ENCODE measurements at regions not wholly inside any gene's neighbourhood (a gene's known extent, or its start where the extent isn't known, plus 50 kb on each side); places are given as distances from the start of the nearest gene placed in this dataset.

DNA sequence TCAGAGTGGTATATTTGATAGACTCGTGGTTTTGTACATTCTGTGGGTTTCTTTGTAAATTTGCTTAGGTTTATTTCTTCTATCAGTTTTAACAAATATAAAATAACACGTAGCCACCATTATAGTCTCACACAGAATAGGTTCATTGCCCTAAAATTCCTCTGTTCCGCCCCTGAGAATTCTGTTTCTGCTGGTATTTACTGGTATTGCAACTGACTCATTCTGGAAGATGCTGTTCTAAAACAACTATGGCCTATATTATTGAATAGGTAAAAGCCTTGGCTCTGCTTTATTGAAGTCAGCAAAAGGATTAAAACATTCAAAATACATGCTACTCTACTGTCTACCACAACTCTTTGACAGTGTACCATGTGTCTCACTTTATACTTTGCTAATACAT is 119.1 kb upstream of the CHORDC1 start:
- no peaks in the 10 kb centered on the region for H3K4me1 ChIP-seq (ENCODE audit: control insufficient read depth, insufficient read depth, low read length)
- H3K4me3 ChIP-seq (ENCODE audit: low read length) = no peak overlapping the region
- no peaks in the 10 kb centered on the region for H3K27me3 ChIP-seq (ENCODE audit: control insufficient read depth, insufficient read depth, low read length)
- no peak overlapping the region for H3K27ac ChIP-seq (ENCODE audit: low read depth, low read length)
- H3K9ac ChIP-seq (ENCODE audit: low read length) = no peak overlapping the region
- no peaks in the 10 kb centered on the region for H3K36me3 ChIP-seq (ENCODE audit: control insufficient read depth, insufficient read depth, low read length)

- no peaks in the 10 kb centered on the region for H3K36me3 ChIP-seq (ENCODE audit: control insufficient read depth, insufficient read depth, low read length)
- no peak overlapping the region for H3K4me3 ChIP-seq (ENCODE audit: low read length)
- H3K4me1 ChIP-seq (ENCODE audit: control insufficient read depth, insufficient read depth, low read length) = no peaks in the 10 kb centered on the region
- H3K9ac ChIP-seq (ENCODE audit: low read length) = no peak overlapping the region
- H3K27ac ChIP-seq (ENCODE audit: low read depth, low read length) = no peak overlapping the region
- H3K27me3 ChIP-seq (ENCODE audit: control insufficient read depth, insufficient read depth, low read length) = no peaks in the 10 kb centered on the region
Observed at GRCh38 chr11:90332415-90332814, 109.6 kb upstream of the CHORDC1 start.

DNA sequence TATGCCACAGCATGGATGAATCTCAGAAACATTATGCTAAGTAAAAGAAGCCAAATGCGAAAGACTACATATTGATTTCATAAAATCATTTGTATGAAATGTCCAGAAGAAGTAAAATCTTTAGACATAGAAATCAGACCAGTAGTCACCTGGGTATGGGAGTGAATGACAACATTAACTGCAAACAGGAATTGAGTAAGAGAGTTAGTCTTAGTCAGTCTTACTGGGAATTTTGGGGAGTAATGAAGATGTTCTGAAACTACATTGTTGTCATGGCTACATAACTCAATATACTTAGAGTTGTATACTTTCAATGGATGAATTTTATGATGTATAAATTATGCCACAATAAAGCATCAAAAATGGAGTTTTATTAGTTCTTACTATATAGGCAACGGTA is 107.8 kb upstream of the CHORDC1 start:
- Histone ChIP-seq H3K27me3 (ENCODE audit: control insufficient read depth, insufficient read depth, low read length) (no peaks in the 10 kb centered on the region), H3K4me1 (ENCODE audit: control insufficient read depth, insufficient read depth, low read length) (no peaks in the 10 kb centered on the region), H3K27ac (ENCODE audit: low read depth, low read length) (no peak overlapping the region), H3K9ac (ENCODE audit: low read length) (no peak overlapping the region), H3K36me3 (ENCODE audit: control insufficient read depth, insufficient read depth, low read length) (no peaks in the 10 kb centered on the region), H3K4me3 (ENCODE audit: low read length) (no peak overlapping the region)

- Histone ChIP-seq H3K9ac (ENCODE audit: low read length) (no peak overlapping the region), H3K4me1 (ENCODE audit: control insufficient read depth, insufficient read depth, low read length) (no peaks in the 10 kb centered on the region), H3K27ac (ENCODE audit: low read depth, low read length) (no peak overlapping the region), H3K4me3 (ENCODE audit: low read length) (no peak overlapping the region), H3K27me3 (ENCODE audit: control insufficient read depth, insufficient read depth, low read length) (no peaks in the 10 kb centered on the region), H3K36me3 (ENCODE audit: control insufficient read depth, insufficient read depth, low read length) (no peaks in the 10 kb centered on the region)
Observed at GRCh38 chr11:90329043-90329442, 106.2 kb upstream of the CHORDC1 start.

- H3K27ac ChIP-seq (ENCODE audit: low read depth, low read length) = no peak overlapping the region
- H3K9ac ChIP-seq (ENCODE audit: low read length) = no peak overlapping the region
- no peaks in the 10 kb centered on the region for H3K4me1 ChIP-seq (ENCODE audit: control insufficient read depth, insufficient read depth, low read length)
- no peaks in the 10 kb centered on the region for H3K27me3 ChIP-seq (ENCODE audit: control insufficient read depth, insufficient read depth, low read length)
- H3K4me3 ChIP-seq (ENCODE audit: low read length) = no peak overlapping the region
- H3K36me3 ChIP-seq (ENCODE audit: control insufficient read depth, insufficient read depth, low read length) = no peaks in the 10 kb centered on the region
Observed at GRCh38 chr11:90326647-90327046, 103.8 kb upstream of the CHORDC1 start.

DNA sequence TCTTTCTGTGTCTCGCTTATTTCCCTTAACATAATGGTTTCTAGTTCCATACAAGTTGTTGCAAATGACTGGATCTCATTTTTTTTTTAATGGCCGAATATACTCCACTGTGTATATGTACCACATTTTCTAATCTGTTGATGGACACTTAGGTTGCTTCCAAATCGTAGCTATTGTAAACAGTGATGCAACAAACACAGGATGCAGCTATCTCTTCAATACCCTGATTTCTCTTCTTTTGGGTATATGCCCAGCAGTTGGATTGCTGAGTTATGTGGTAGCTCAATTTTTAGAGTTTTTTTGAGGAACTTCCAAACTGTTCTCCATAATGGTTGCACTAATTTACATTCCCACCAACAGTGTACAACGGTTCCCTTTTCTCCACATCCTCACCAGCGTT is 100.4 kb upstream of the CHORDC1 start:
- no peak overlapping the region for H3K9ac ChIP-seq (ENCODE audit: low read length)
- H3K4me1 ChIP-seq (ENCODE audit: control insufficient read depth, insufficient read depth, low read length) = no peaks in the 10 kb centered on the region
- H3K27ac ChIP-seq (ENCODE audit: low read depth, low read length) = no peak overlapping the region

DNA sequence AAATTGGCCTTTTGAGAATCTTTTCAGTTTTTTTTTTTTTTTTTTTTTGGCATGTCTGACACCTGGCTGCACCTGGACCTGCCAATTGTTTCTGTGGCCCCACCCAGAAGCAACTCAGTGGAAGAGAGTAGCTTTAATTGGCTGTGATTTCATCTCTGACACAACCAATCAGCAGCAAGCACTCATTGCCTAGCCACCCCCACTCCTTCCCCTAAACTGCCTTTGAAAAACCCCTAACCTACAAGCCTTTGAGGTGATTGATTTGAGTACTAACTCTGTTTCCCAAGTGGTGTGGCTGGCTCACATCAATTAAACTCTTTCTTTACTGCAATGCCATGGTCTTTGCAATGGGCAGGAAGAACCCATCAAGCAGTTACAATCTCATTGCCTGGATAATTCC is 98.2 kb upstream of the CHORDC1 start:
- Histone ChIP-seq H3K27ac (ENCODE audit: low read depth, low read length) (no peak overlapping the region), H3K27me3 (ENCODE audit: control insufficient read depth, insufficient read depth, low read length) (no peaks in the 10 kb centered on the region), H3K4me1 (ENCODE audit: control insufficient read depth, insufficient read depth, low read length) (no peaks in the 10 kb centered on the region), H3K36me3 (ENCODE audit: control insufficient read depth, insufficient read depth, low read length) (no peaks in the 10 kb centered on the region), H3K4me3 (ENCODE audit: low read length) (no peak overlapping the region), H3K9ac (ENCODE audit: low read length) (no peak overlapping the region)

More for the DNA sequence above, 100.4 kb upstream of the CHORDC1 start:
- no peak overlapping the region for H3K4me3 ChIP-seq (ENCODE audit: low read length)
- no peaks in the 10 kb centered on the region for H3K27me3 ChIP-seq (ENCODE audit: control insufficient read depth, insufficient read depth, low read length)
- no peaks in the 10 kb centered on the region for H3K36me3 ChIP-seq (ENCODE audit: control insufficient read depth, insufficient read depth, low read length)

GRCh38 chr11:90318651-90319050 is 95.8 kb upstream of the CHORDC1 start:
- H3K36me3 ChIP-seq (ENCODE audit: control insufficient read depth, insufficient read depth, low read length) = no peaks in the 10 kb centered on the region

GRCh38 chr11:90310210-90310609 is 87.4 kb upstream of the CHORDC1 start:
- Histone ChIP-seq H3K4me3 (ENCODE audit: low read length) (no peak overlapping the region), H3K9ac (ENCODE audit: low read length) (no peak overlapping the region), H3K27me3 (ENCODE audit: control insufficient read depth, insufficient read depth, low read length) (no peaks in the 10 kb centered on the region), H3K27ac (ENCODE audit: low read depth, low read length) (no peak overlapping the region), H3K4me1 (ENCODE audit: control insufficient read depth, insufficient read depth, low read length) (no peaks in the 10 kb centered on the region), H3K36me3 (ENCODE audit: control insufficient read depth, insufficient read depth, low read length) (no peaks in the 10 kb centered on the region)

More at GRCh38 chr11:90318651-90319050, 95.8 kb upstream of the CHORDC1 start:
- H3K4me3 ChIP-seq (ENCODE audit: low read length) = no peak overlapping the region
- no peak overlapping the region for H3K9ac ChIP-seq (ENCODE audit: low read length)
- H3K27ac ChIP-seq (ENCODE audit: low read depth, low read length) = no peak overlapping the region
- no peaks in the 10 kb centered on the region for H3K4me1 ChIP-seq (ENCODE audit: control insufficient read depth, insufficient read depth, low read length)
- H3K27me3 ChIP-seq (ENCODE audit: control insufficient read depth, insufficient read depth, low read length) = no peaks in the 10 kb centered on the region

- Histone ChIP-seq H3K9ac (ENCODE audit: low read length) (no peak overlapping the region), H3K4me3 (ENCODE audit: low read length) (no peak overlapping the region), H3K36me3 (ENCODE audit: control insufficient read depth, insufficient read depth, low read length) (no peaks in the 10 kb centered on the region), H3K27ac (ENCODE audit: low read depth, low read length) (no peak overlapping the region), H3K27me3 (ENCODE audit: control insufficient read depth, insufficient read depth, low read length) (no peaks in the 10 kb centered on the region), H3K4me1 (ENCODE audit: control insufficient read depth, insufficient read depth, low read length) (no peaks in the 10 kb centered on the region)
Observed at GRCh38 chr11:90309693-90310092, 86.8 kb upstream of the CHORDC1 start.

DNA sequence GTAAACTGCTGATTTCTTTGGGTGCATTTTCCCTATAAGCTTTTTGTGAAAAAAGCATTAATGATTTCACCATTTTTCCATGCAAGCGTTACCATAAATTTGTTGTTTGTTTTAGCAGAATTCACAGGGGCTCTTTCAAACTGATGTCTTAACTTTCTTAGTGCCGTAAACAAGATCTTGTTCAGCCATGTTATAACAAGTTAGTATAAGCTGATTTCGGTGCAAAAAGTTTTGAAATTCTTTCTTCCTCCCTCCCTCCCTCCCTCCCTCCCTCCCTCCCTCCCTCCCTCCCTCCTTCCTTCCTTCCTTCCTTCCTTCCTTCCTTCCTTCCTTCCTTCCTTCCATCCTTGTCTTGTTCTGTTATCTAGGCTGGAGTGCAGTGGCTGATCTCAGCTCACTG is 71.7 kb upstream of the CHORDC1 start:
- H3K9ac ChIP-seq (ENCODE audit: low read length) = no peak overlapping the region
- no peaks in the 10 kb centered on the region for H3K27me3 ChIP-seq (ENCODE audit: control insufficient read depth, insufficient read depth, low read length)
- no peak overlapping the region for H3K4me3 ChIP-seq (ENCODE audit: low read length)
- H3K4me1 ChIP-seq (ENCODE audit: control insufficient read depth, insufficient read depth, low read length) = no peaks in the 10 kb centered on the region
- no peak overlapping the region for H3K27ac ChIP-seq (ENCODE audit: low read depth, low read length)
- H3K36me3 ChIP-seq (ENCODE audit: control insufficient read depth, insufficient read depth, low read length) = no peaks in the 10 kb centered on the region

GRCh38 chr11:90294091-90294490 is 71.2 kb upstream of the CHORDC1 start:
- H3K27me3 ChIP-seq (ENCODE audit: control insufficient read depth, insufficient read depth, low read length) = no peaks in the 10 kb centered on the region
- no peak overlapping the region for H3K4me3 ChIP-seq (ENCODE audit: low read length)
- H3K4me1 ChIP-seq (ENCODE audit: control insufficient read depth, insufficient read depth, low read length) = no peaks in the 10 kb centered on the region
- H3K9ac ChIP-seq (ENCODE audit: low read length) = no peak overlapping the region
- H3K36me3 ChIP-seq (ENCODE audit: control insufficient read depth, insufficient read depth, low read length) = no peaks in the 10 kb centered on the region
- H3K27ac ChIP-seq (ENCODE audit: low read depth, low read length) = no peak overlapping the region

GRCh38 chr11:90288212-90288821 is 65.5 kb upstream of the CHORDC1 start:
- Histone ChIP-seq H3K4me1 (ENCODE audit: control insufficient read depth, insufficient read depth, low read length) (no peaks in the 10 kb centered on the region), H3K9ac (ENCODE audit: low read length) (no peak overlapping the region), H3K27ac (ENCODE audit: low read depth, low read length) (no peak overlapping the region), H3K36me3 (ENCODE audit: control insufficient read depth, insufficient read depth, low read length) (no peaks in the 10 kb centered on the region), H3K27me3 (ENCODE audit: control insufficient read depth, insufficient read depth, low read length) (no peaks in the 10 kb centered on the region), H3K4me3 (ENCODE audit: low read length) (no peak overlapping the region)

Data from rectal smooth muscle tissue (tissue), 1 donor.